Brain microvascular endothelial cell (primary cell): ENCODE measurements at regions not wholly inside any gene's neighbourhood (a gene's known extent, or its start where the extent isn't known, plus 50 kb on each side); places are given as distances from the start of the nearest gene placed in this dataset.
A peak's percentile ranks its signal among the peaks of the same experiment; 100 is the strongest.

Source experiments
- DNase-seq: peaks from one replicate; pipeline ENCODE4 v3.0.0-alpha.2; 2020
- H3K27ac ChIP-seq: fragments of 250-450 bp; sonication (Bioruptor Pico); 2 replicates; pipeline ENCODE4 v1.5.1; 2020; ENCODE audit warnings: mild to moderate bottlenecking, moderate library complexity
- H3K27me3 ChIP-seq: fragments of 250-450 bp; sonication (Bioruptor Pico); replicated peaks from 2 replicates; pipeline ENCODE4 v1.5.1; 2020; ENCODE audit warnings: mild to moderate bottlenecking
- H3K36me3 ChIP-seq: fragments of 250-450 bp; sonication (Bioruptor Pico); replicated peaks from 2 replicates; pipeline ENCODE4 v1.5.1; 2020; ENCODE audit warnings: mild to moderate bottlenecking
- H3K4me3 ChIP-seq: 2 replicates; pipeline ENCODE4 v1.5.1; 2011; ENCODE audit warnings: low read depth, mild to moderate bottlenecking, control low read depth, low read length, moderate library complexity
- CTCF ChIP-seq: IDR thresholded peaks from 2 replicates; pipeline ENCODE4 v1.5.1; 2011; ENCODE audit warnings: low read depth, mild to moderate bottlenecking, moderate library complexity, low read length, control low read depth, inconsistent platforms; ENCODE audit errors: missing control alignments
- in situ Hi-C: cut with HindIII; loops from 2 replicates; pipeline ENCODE4 v1.10.0; 2017; ENCODE audit warnings: low sequenced_read_pairs, low pct_ligation_motif_present

- in situ Hi-C loops, result no loop called here
- TF ChIP-seq CTCF, result no peak
- H3K4me3 ChIP-seq, result no peak overlapping the region
- H3K36me3 ChIP-seq, result no peaks in the 10 kb centered on the region
- H3K27ac ChIP-seq, result no peak overlapping the region
- no peaks in the 10 kb centered on the region for H3K27me3 ChIP-seq
- DNase-seq, result no peak
Measured at GRCh38 chr15:62297933-62298332, 132.8 kb upstream of the C2CD4B start.

- Histone ChIP-seq H3K27me3 (no peaks in the 10 kb centered on the region), H3K27ac (no peak overlapping the region), H3K4me3 (no peak overlapping the region), H3K36me3 (no peaks in the 10 kb centered on the region)
- TF ChIP-seq CTCF, result no peak
- DNase-seq, result no peak
- in situ Hi-C loops, result no loop called here
Measured at GRCh38 chr15:62298811-62299210, 133.7 kb upstream of the C2CD4B start.

DNA sequence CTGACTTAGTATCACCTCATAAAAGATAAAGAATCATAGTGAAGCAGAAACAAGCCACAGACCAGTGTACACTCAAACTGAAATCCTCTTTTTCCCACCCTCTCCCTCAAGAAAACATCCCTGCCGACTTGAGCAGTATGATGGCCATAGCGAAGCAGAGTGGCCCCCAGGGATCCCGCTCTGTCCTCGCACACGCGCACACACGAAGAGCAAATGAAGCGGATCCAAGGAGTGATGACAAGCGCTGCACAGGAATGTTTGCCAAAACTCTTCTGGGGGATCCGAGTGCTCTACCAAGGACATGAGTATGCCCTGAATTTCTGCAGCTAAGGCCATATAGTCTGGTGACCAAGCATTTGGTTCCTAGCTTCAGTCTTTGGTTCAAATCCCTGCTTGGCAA lies 134.5 kb upstream of the C2CD4B start:
- no peak for TF ChIP-seq CTCF
- in situ Hi-C loops, result no loop called here
- DNase-seq, result no peak
- H3K27ac ChIP-seq, result no peak overlapping the region
- no peak overlapping the region for H3K4me3 ChIP-seq
- no peaks in the 10 kb centered on the region for H3K27me3 ChIP-seq
- no peaks in the 10 kb centered on the region for H3K36me3 ChIP-seq

- TF ChIP-seq CTCF, result no peak
- Histone ChIP-seq H3K36me3 (no peaks in the 10 kb centered on the region), H3K27me3 (no peaks in the 10 kb centered on the region), H3K27ac (no peak overlapping the region), H3K4me3 (no peak overlapping the region)
- in situ Hi-C loops, result no loop called here
- DNase-seq, result no peak
Measured at GRCh38 chr15:62301993-62302675, 137.0 kb upstream of the C2CD4B start.

- Histone ChIP-seq H3K4me3 (no peak overlapping the region), H3K27me3 (no peaks in the 10 kb centered on the region), H3K36me3 (no peaks in the 10 kb centered on the region), H3K27ac (no peak overlapping the region)
- in situ Hi-C loops, result no loop called here
- peak; percentile 73 for TF ChIP-seq CTCF
- DNase-seq, result peak; percentile 66
Measured at GRCh38 chr15:62306851-62307504, 141.9 kb upstream of the C2CD4B start.
